Mucosa of descending colon (tissue), 3 donors: ENCODE measurements at regions not wholly inside any gene's neighbourhood (a gene's known extent, or its start where the extent isn't known, plus 50 kb on each side); places are given as distances from the start of the nearest gene placed in this dataset.
"Not testable (repeated sequence)": the region's sequence is repeated elsewhere in the genome, so short reads cannot be mapped to it uniquely, and the experiment has no call there.

ENCODE experiments used
- ATAC-seq: fragments of 200-7000 bp; cut with Tn5 transposase; one replicate; pipeline ENCODE4 v1.9.1; 2020; ENCODE audit warnings: mild to moderate bottlenecking, moderate library complexity
- DNase-seq, 3 donors: peaks; one replicate each; pipeline ENCODE4 v3.0.0-alpha.2; 2020
- H3K36me3 ChIP-seq: fragments of 200-600 bp; one replicate; pipeline ENCODE4 v1.8.0; 2021; ENCODE audit warnings: low read depth, mild to moderate bottlenecking
- H3K4me1 ChIP-seq: fragments of 200-600 bp; one replicate; pipeline ENCODE4 v1.8.0; 2021; ENCODE audit warnings: low read depth, mild to moderate bottlenecking
- H3K4me3 ChIP-seq: fragments of 200-600 bp; one replicate; pipeline ENCODE4 v1.8.0; 2021; ENCODE audit warnings: mild to moderate bottlenecking
- H3K9me3 ChIP-seq: fragments of 200-600 bp; one replicate; pipeline ENCODE4 v1.8.0; 2021; ENCODE audit warnings: mild to moderate bottlenecking
- CTCF ChIP-seq: fragments of 200-600 bp; IDR thresholded peaks from one replicate; pipeline ENCODE4 v1.8.0; 2022; ENCODE audit warnings: antibody characterized with exemption, mild to moderate bottlenecking
- intact Hi-C, 2 donors: fragments of 100-400 bp; cut with DNase I in 1 of 2; cut with micrococcal nuclease in 1 of 2; formaldehyde crosslinking; loops; one replicate each; pipeline versions ENCODE4 v1.11.0 to v1.11.1; 2022; cut with DNase I, micrococcal nuclease
- donor health status: DM: no; HTN: no; CAD: no; lungs with moderate emphysema.
- donor health status: DM: no; HTN: no; CAD: no.
- donor health status: DM: no; HTN: yes; CAD: no.

- intact Hi-C loops = no loop called here
- no peak for ATAC-seq
- H3K36me3 ChIP-seq = no peaks in the 10 kb centered on the region
- H3K4me1 ChIP-seq = no peaks in the 10 kb centered on the region
- peak in 1 of 3 donors; percentile 3 for DNase-seq
- no peaks in the 10 kb centered on the region for H3K9me3 ChIP-seq
- TF ChIP-seq CTCF = no peak
- no peak overlapping the region for H3K4me3 ChIP-seq
These were observed 63.5 kb upstream of the HAND1 start for GRCh38 chr5:154541553-154541952.

GRCh38 chr5:154540600-154540999 lies 62.6 kb upstream of the HAND1 start:
- no peak for ATAC-seq
- no peak for DNase-seq
- Histone ChIP-seq H3K9me3 (no peaks in the 10 kb centered on the region), H3K36me3 (no peaks in the 10 kb centered on the region), H3K4me1 (no peaks in the 10 kb centered on the region), H3K4me3 (no peak overlapping the region)
- no peak for TF ChIP-seq CTCF
- intact Hi-C loops = no loop called here

GRCh38 chr5:154538492-154538891 lies 60.5 kb upstream of the HAND1 start:
- Histone ChIP-seq H3K4me1 (no peaks in the 10 kb centered on the region), H3K36me3 (no peaks in the 10 kb centered on the region), H3K9me3 (no peaks in the 10 kb centered on the region), H3K4me3 (no peak overlapping the region)
- no peak for TF ChIP-seq CTCF
- no peak for DNase-seq
- ATAC-seq = no peak
- intact Hi-C loops = no loop called here

- intact Hi-C loops, H3K9me3 ChIP-seq, ATAC-seq, H3K4me3 ChIP-seq, H3K4me1 ChIP-seq, DNase-seq, H3K36me3 ChIP-seq: not testable (repeated sequence)
These were observed 58.4 kb upstream of the HAND1 start for GRCh38 chr5:154536439-154536838.

- DNase-seq (no peak), ATAC-seq (no peak)
- Histone ChIP-seq H3K4me1 (no peaks in the 10 kb centered on the region), H3K36me3 (no peaks in the 10 kb centered on the region), H3K4me3 (no peak overlapping the region), H3K9me3 (no peaks in the 10 kb centered on the region)
- intact Hi-C loops = no loop called here
- TF ChIP-seq CTCF = no peak
These were observed 57.5 kb upstream of the HAND1 start for GRCh38 chr5:154535535-154535934.

- Histone ChIP-seq H3K4me1 (no peaks in the 10 kb centered on the region), H3K9me3 (no peaks in the 10 kb centered on the region), H3K4me3 (no peak overlapping the region), H3K36me3 (no peaks in the 10 kb centered on the region)
- no peak for DNase-seq
- ATAC-seq = no peak
- TF ChIP-seq CTCF = no peak
- intact Hi-C loops = no loop called here
These were observed 56.5 kb upstream of the HAND1 start for GRCh38 chr5:154534457-154535050.
